Mesodermal cell (in vitro differentiated cells): ENCODE measurements at regions not wholly inside any gene's neighbourhood (a gene's known extent, or its start where the extent isn't known, plus 50 kb on each side); places are given as distances from the start of the nearest gene placed in this dataset.

Experiments
- H3K27ac ChIP-seq: 2 replicates; pipeline ENCODE4 v1.7.0; 2013; ENCODE audit warnings: mild to moderate bottlenecking, low read depth, low read length, moderate library complexity; ENCODE audit not compliant: severe bottlenecking
- H3K36me3 ChIP-seq: 2 replicates; pipeline ENCODE4 v1.7.1; 2013; ENCODE audit warnings: mild to moderate bottlenecking, low read length, moderate library complexity; ENCODE audit not compliant: control insufficient read depth, insufficient read depth
- H3K4me1 ChIP-seq: one replicate; pipeline ENCODE4 v1.7.1; 2013; ENCODE audit warnings: mild to moderate bottlenecking, low read length; ENCODE audit not compliant: insufficient read depth, control insufficient read depth, poor library complexity, severe bottlenecking
- H3K4me3 ChIP-seq: 2 replicates; pipeline ENCODE4 v1.7.0; 2013; ENCODE audit warnings: low read length, control low read depth, mild to moderate bottlenecking; ENCODE audit not compliant: insufficient read depth, poor library complexity, severe bottlenecking; ENCODE audit errors: extremely low read depth
- H3K9me3 ChIP-seq: 2 replicates; pipeline ENCODE4 v1.7.1; 2013; ENCODE audit warnings: mild to moderate bottlenecking, low read length, moderate library complexity; ENCODE audit not compliant: control insufficient read depth
- WGBS, 2 experiments: methylation state at CpG; one replicate each; pipeline ENCODE4 v1.1.5; 2013; ENCODE audit warnings: missing lambda C conversion rate in 2 of 2; ENCODE audit not compliant: insufficient coverage in 2 of 2; 5-methylcytosine and 5-hydroxymethylcytosine counted together

DNA sequence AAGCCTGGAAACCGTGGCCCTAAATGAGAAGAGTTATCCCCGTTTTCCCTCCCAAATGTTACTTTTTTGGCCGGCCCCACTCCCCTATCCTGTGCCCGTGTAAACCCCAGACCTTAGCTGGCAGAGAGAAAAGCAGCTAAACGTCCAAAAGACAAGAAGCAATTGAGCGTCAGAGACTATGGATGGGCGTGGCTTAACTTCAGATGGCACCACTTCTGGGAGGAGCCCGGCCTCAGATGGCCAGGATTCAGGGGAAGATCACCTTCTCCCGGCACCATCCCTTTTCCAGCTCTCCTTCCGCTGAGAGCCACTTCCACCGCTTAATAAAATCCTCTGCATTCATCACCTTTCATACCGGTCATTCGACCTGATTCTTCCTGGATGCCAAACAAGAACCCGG, 350.1 kb upstream of the PCDH7 start:
- H3K36me3 ChIP-seq = no peaks in the 10 kb centered on the region
- H3K9me3 ChIP-seq = no peaks in the 10 kb centered on the region
- WGBS, 2 experiments = 83 to 86% methylated on average over 12 to 13 of the region's 14 CpGs
- no peaks in the 10 kb centered on the region for H3K4me1 ChIP-seq
- no peak overlapping the region for H3K4me3 ChIP-seq
- H3K27ac ChIP-seq = no peak overlapping the region

DNA sequence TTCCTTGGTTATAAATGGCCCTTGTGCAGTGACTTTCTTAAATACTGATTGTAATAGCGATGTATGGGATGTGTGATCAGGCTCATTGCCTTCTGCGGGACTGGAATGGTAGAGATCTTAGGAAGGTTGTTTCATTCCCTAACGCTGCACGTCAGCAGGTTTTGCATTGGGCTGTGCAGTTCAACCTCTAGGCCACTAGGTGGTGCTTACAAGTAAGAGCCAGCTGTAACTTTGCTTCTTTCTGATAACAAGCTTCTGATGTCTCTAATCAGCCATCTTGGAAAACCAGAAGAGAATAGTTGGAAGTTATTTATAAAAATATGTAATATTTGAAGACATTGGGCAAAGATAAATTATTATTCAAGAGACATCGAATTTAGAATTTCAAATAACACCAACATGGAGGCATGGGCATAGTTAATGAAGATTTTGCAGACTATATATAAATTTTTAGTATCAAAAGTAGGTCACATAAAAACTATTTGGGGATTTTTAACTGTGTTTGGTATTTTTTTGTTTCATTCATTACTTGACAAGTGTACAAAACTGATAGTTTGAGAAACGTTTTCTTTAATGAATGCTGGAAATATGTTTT, 339.7 kb upstream of the PCDH7 start:
- Histone ChIP-seq H3K4me1 (no peaks in the 10 kb centered on the region), H3K27ac (no peak overlapping the region), H3K9me3 (no peaks in the 10 kb centered on the region), H3K4me3 (no peak overlapping the region), H3K36me3 (no peaks in the 10 kb centered on the region)
- 36 to 51% methylated on average over 3 to 4 of the region's 6 CpGs for WGBS, 2 experiments

DNA sequence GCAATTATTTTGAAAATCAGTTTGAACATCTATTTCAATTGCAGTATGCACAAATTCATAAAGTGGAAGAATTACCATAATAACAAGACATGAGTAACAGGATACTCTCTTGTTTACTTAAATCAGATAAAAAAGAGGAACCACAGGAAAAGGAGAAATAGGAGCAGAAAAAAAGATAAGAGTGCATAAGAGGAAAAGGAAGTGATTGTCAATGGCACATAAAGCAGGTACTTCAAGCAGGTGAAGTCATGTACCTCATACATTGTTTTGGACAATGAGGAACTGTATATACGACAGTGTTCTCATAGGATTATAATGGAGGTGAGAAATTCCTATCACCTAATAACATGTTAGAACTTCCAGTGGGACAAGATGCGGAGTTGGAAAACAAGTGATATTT, 334.5 kb upstream of the PCDH7 start:
- Histone ChIP-seq H3K9me3 (no peaks in the 10 kb centered on the region), H3K36me3 (no peaks in the 10 kb centered on the region), H3K4me3 (no peak overlapping the region), H3K4me1 (no peaks in the 10 kb centered on the region), H3K27ac (no peak overlapping the region)
- WGBS, 2 experiments = no CpG with 5 or more reads among the region's 2 CpGs

DNA sequence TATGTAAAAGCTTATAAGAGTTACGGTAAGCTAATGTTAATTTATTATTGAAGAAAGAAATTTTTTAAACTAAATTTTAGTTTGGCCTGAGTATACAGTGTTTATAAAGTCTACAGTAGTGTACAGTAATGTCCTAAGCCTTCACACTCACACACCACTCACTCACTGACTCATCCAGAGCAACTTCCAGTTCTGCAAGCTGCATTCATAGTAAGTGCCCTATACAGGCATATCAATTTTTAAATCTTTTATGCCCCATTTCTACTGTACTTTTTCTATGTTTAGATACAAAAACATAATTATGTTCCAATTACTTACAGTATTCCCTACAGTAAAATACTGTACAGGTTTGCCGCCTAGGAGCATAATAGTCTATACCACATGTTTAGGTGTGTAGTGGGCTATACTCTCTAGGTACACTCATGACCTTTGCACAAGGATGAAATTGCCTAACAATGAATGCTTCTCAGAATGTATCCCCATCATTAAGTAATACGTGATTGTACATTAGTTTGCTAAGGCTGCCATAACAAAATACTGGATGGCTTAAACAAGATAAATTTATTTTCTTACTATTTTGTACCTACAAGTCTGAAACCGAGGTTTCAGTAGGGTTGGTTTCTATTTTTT, 333.8 kb upstream of the PCDH7 start:
- no CpG with 5 or more reads among the region's 4 CpGs for WGBS, 2 experiments
- Histone ChIP-seq H3K27ac (no peak overlapping the region), H3K4me1 (no peaks in the 10 kb centered on the region)

DNA sequence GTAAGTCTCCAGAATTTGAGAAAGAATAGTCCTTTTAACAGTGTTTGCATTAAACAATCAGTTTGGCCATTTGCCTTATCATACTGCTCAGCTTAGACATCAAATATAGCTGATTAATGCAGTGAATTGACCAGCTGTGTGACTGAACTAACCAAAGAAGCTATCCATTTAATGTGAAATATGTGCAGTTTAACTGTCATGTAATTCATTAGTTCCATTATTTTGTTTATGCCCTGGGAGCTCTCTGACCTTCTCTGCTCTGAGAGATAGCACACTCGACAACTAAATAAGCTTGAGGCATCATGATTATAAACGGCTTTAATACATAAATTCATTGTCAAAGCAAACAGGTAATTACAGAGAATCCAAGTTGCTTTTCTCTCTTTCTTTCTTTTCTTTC, 324.3 kb upstream of the PCDH7 start:
- Histone ChIP-seq H3K4me1 (peaks cover 8% of the 10 kb centered on the region), H3K9me3 (no peaks in the 10 kb centered on the region), H3K27ac (no peak overlapping the region), H3K4me3 (no peak overlapping the region), H3K36me3 (no peaks in the 10 kb centered on the region)
- 93% methylated on average over 2 of the region's 2 CpGs; no CpG with 5 or more reads in 1 of the 2 experiments for WGBS, 2 experiments

More for the DNA sequence above, 333.8 kb upstream of the PCDH7 start:
- Histone ChIP-seq H3K4me3 (no peak overlapping the region), H3K9me3 (no peaks in the 10 kb centered on the region), H3K36me3 (no peaks in the 10 kb centered on the region)

DNA sequence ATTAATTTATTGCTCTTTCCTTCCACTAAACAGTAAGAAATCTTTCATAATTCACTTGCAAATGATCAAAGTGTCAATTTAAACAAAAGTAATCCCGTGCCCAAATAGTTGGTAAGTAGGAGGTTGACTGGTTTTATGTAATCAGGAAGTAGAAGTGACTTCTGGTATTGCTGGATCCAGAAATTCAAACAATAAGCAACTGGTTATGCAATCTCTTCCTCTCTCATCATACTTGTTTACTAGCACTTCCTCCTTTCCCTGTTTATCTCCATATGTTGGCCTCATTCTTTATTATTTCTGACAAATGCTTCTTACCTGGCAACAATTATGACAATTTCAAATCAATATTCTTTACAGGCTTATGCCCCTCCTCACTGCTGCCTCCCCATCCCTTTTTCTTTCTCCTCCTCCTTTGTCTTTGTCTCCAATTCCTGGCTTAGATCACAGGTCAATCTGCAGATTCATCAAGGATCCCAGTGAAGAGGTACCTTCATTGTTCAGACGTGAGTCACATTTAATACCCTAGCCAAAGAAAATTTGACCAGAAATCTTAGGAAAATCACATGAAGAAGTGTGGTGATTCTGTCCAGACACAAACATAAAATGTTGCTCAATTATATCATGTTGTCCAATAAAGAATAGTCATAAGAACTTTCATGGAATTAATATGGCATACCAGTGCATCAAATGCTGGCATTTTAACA, 323.2 kb upstream of the PCDH7 start:
- Histone ChIP-seq H3K4me3 (no peak overlapping the region), H3K27ac (no peak overlapping the region), H3K4me1 (peaks cover 8% of the 10 kb centered on the region), H3K9me3 (no peaks in the 10 kb centered on the region), H3K36me3 (no peaks in the 10 kb centered on the region)
- 100% methylated on average over 1 of the region's 2 CpGs; no CpG with 5 or more reads in 1 of the 2 experiments for WGBS, 2 experiments

DNA sequence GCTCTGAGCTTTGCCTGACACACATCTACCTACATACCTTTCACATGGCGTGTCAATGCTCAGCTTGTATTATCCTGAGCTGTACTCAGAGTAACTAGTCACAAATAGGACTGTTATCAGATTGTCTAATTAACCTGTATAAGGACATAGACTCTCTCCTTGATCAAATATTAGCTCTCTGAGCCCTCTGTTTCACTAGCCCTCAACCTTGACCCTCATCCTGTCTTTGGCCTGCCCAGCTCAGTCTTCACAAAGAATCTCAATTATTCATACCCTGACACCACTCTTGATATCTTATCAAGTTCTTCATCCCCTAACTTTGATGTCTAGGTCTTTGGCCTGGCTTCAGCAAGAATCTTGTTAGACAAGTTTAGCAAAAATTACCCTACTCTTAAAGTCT, 320.7 kb upstream of the PCDH7 start:
- Histone ChIP-seq H3K4me1 (peaks cover 8% of the 10 kb centered on the region), H3K36me3 (no peaks in the 10 kb centered on the region), H3K4me3 (no peak overlapping the region), H3K27ac (no peak overlapping the region), H3K9me3 (no peaks in the 10 kb centered on the region)
- WGBS, 2 experiments = 86 to 88% methylated on average over 1 of the region's 1 CpG

DNA sequence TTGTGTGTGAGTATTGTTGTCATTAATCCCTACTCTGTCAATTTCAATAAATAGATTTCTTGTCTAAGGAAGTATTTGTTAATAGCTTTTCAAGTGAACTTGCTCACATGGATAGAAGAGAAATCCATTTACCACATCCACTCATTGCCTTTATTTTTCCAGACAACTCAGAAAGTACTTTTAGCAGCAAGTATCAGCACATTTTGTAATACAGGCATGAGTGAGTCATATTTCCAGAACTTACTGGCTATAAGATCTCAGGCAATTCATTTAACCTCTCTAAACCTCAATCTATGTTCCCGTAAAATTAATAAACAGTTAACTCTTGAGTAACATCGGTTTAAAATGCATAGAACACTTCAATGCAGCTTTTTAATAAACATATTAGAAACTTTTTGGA, 317.9 kb upstream of the PCDH7 start:
- no peaks in the 10 kb centered on the region for H3K9me3 ChIP-seq
- H3K4me3 ChIP-seq = no peak overlapping the region
- no peaks in the 10 kb centered on the region for H3K36me3 ChIP-seq
- peaks cover 4% of the 10 kb centered on the region for H3K4me1 ChIP-seq
- no CpG with 5 or more reads among the region's 2 CpGs for WGBS, 2 experiments
- H3K27ac ChIP-seq = no peak overlapping the region

DNA sequence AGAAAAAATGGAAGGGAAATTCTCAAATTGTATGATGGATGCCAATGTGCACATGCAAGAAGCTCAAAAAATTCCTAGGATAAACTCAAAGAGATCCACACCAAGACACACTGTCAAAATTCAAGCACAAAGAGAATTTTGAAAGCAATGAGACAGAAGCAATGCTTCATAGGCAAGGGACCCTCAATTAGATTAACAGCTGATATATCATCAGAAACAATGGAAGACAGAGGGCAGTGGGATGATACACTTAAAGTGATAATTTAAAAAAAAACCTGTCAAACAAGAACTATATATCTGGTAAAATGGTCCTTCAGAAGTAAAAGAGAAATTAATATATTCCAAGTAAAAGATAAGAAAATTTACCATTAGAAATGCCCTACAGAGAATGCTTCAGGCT, 306.3 kb upstream of the PCDH7 start:
- H3K4me3 ChIP-seq = no peak overlapping the region
- H3K27ac ChIP-seq = no peak overlapping the region
- H3K36me3 ChIP-seq = no peaks in the 10 kb centered on the region
- H3K9me3 ChIP-seq = peaks cover 17% of the 10 kb centered on the region
- no peaks in the 10 kb centered on the region for H3K4me1 ChIP-seq

DNA sequence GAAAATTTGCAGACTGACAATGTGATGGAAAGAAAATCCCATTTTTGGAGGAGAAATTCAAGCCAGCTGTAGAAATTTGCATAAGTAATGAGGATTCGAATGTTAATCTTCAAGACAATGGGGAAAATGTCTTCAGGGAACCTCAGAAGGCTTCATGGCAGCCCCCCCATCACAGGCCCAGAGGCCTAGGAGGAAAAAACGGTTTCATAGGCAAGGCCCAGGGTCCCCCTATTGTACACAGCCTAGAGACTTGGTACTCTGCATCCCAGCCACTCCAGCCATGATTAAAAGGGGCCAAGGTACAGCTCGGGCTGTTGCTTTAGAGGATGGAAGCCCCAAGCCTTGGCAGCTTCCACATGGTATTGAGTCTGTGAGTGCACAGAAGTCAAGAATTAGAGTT, 303.6 kb upstream of the PCDH7 start:
- Histone ChIP-seq H3K4me3 (no peak overlapping the region), H3K4me1 (no peaks in the 10 kb centered on the region), H3K36me3 (no peaks in the 10 kb centered on the region), H3K27ac (no peak overlapping the region), H3K9me3 (peaks cover 17% of the 10 kb centered on the region)
- 65 to 75% methylated on average over 1 to 2 of the region's 3 CpGs for WGBS, 2 experiments

DNA sequence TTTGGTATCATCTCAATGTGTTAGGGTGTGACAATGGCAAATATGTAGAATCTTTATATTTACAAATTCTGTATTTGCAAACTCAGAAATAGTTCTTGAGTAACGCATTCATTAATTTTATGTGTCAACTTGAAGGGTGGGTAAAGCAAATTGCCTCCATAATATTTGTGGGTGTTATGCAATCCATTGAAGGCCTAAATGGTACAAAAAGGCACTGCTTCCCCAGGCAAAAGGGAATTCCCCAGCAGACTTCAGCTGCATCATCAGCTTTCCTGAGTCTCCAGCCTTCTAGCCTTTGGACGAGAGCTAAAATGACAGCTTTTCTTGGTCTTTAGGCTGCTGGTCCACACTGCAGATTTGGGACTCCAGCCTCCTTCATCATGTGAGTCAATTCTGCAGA, 292.2 kb upstream of the PCDH7 start:
- 80 to 100% methylated on average over 1 to 2 of the region's 2 CpGs for WGBS, 2 experiments
- Histone ChIP-seq H3K4me3 (no peak overlapping the region), H3K36me3 (no peaks in the 10 kb centered on the region), H3K9me3 (no peaks in the 10 kb centered on the region), H3K4me1 (peaks cover 10% of the 10 kb centered on the region), H3K27ac (no peak overlapping the region)
